AG04449 (cell line): ENCODE measurements at regions not wholly inside any gene's neighbourhood (a gene's known extent, or its start where the extent isn't known, plus 50 kb on each side); places are given as distances from the start of the nearest gene placed in this dataset.

ENCODE experiments used
- CTCF ChIA-PET: fragments of 350-600 bp; formaldehyde crosslinking; extraction: SDS; loops from one replicate; lab custom pipeline; 2021; ENCODE audit warnings: antibody characterized with exemption; lab: Yijun Ruan, JAX
- POLR2A ChIA-PET: fragments of 400-600, 350-600 bp; formaldehyde crosslinking; extraction: SDS; loops from one replicate; lab custom pipeline; 2020; ENCODE audit warnings: antibody characterized with exemption, inconsistent platforms; lab: Yijun Ruan, JAX
- DNase-seq: peaks from one replicate; pipeline ENCODE4 v3.0.0-alpha.2; 2010; ENCODE audit warnings: low read depth, low spot score
- H3K4me3 ChIP-seq: 2 replicates; pipeline ENCODE4 v1.5.1; 2011; ENCODE audit warnings: low read depth, mild to moderate bottlenecking, control low read depth, low read length
- TF ChIP-seq, protein P1 (sequence below): IDR thresholded peaks from one replicate; pipeline ENCODE4 v1.5.1; 2011; ENCODE audit warnings: mild to moderate bottlenecking, moderate library complexity, low read length, control low read depth, inconsistent platforms; ENCODE audit not compliant: insufficient read depth; ENCODE audit errors: missing control alignments

DNA sequence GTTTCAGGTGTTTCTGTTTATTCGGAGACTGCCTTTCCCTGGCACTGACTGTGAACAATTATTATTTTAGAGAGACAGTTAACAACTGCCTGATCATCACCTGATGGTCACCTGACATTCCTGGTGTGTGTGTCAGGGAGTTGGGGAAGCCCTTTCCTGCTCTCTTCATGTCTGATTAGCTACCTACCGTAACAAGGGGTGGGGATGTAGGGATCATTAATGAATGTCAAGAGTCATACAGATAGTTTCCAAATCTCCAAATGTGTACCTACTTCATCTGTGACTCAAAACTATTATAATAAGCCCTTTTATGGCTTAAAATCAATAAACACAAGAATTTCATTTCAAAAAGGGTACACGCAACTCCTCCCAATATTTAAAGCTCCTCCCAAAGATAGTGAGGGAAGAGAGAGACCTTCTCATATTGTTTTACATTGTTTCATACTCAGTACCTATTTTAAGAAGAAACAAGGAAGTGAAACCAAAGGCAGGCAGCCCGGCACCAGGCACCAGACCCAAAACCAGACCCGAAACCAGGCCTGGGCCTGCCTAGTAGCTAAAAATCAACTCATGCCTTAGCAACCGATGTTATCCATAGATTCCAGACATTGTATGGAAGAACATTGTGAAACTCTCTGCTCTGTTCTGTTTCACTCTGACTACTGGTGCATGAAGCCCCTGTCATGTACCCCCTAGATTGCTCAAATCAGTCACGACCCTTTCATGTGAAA, 844.9 kb upstream of the ALCAM start:
- TF ChIP-seq, protein P1, sequence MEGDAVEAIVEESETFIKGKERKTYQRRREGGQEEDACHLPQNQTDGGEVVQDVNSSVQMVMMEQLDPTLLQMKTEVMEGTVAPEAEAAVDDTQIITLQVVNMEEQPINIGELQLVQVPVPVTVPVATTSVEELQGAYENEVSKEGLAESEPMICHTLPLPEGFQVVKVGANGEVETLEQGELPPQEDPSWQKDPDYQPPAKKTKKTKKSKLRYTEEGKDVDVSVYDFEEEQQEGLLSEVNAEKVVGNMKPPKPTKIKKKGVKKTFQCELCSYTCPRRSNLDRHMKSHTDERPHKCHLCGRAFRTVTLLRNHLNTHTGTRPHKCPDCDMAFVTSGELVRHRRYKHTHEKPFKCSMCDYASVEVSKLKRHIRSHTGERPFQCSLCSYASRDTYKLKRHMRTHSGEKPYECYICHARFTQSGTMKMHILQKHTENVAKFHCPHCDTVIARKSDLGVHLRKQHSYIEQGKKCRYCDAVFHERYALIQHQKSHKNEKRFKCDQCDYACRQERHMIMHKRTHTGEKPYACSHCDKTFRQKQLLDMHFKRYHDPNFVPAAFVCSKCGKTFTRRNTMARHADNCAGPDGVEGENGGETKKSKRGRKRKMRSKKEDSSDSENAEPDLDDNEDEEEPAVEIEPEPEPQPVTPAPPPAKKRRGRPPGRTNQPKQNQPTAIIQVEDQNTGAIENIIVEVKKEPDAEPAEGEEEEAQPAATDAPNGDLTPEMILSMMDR: no peak
- POLR2A ChIA-PET: no interaction called here
- H3K4me3 ChIP-seq: no peak overlapping the region
- CTCF ChIA-PET: no interaction called here
- no peak for DNase-seq

DNA sequence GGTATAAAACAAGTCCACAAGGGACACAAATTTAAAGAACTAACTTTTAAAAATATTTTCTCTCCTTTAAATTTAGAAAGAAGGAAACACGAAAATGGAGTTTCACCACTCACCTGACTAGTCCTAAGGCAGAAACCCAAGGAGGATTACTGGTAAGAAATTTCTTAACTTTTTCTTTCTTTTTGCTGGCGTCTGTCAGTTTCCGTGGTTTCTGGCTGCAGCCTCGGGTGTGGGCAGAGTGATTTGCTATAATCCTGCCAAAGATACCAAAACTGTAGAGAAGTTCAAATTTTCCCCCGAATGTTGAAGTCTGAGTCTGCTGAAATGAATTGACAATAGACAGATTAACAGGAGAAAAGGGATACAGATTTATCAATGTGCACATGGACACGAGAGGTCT, 843.6 kb upstream of the ALCAM start:
- no peak for DNase-seq
- CTCF ChIA-PET: no interaction called here

GRCh38 chr3:104526901-104527401, 839.8 kb upstream of the ALCAM start:
- DNase-seq: no peak
- POLR2A ChIA-PET: no interaction called here
- CTCF ChIA-PET: no interaction called here
- TF ChIP-seq, protein P1: no peak
- H3K4me3 ChIP-seq: no peak overlapping the region

More for the DNA sequence above, 843.6 kb upstream of the ALCAM start:
- TF ChIP-seq, protein P1: no peak
- POLR2A ChIA-PET: no interaction called here
- no peak overlapping the region for H3K4me3 ChIP-seq

DNA sequence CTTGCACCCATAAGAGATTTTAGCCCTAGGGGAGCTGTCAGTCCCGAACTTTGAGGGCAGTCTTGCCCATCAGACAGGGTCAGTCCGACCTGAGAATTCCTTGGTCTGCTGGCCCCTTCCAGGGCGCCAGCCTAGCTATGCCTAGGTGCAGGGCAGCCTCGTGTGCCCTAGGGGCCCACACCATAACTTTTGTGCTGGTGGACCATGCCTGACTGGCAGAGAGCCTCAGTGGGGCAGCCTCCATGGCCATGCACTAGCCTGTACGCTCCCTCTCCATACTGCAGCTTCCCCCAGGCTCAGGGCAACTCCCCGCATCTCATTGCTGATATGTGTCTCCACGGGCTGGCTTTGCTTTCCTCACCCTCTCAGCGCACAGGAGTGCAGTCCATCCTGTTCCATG, 835.8 kb upstream of the ALCAM start:
- ChIA-PET POLR2A (no interaction called here), CTCF (no interaction called here)
- TF ChIP-seq, protein P1: no peak
- no peak overlapping the region for H3K4me3 ChIP-seq
- no peak for DNase-seq

- no peak overlapping the region for H3K4me3 ChIP-seq
- POLR2A ChIA-PET: no interaction called here
- DNase-seq: no peak
- CTCF ChIA-PET: no interaction called here
- TF ChIP-seq, protein P1: no peak
Observed at GRCh38 chr3:104536715-104537114, 830.0 kb upstream of the ALCAM start.

DNA sequence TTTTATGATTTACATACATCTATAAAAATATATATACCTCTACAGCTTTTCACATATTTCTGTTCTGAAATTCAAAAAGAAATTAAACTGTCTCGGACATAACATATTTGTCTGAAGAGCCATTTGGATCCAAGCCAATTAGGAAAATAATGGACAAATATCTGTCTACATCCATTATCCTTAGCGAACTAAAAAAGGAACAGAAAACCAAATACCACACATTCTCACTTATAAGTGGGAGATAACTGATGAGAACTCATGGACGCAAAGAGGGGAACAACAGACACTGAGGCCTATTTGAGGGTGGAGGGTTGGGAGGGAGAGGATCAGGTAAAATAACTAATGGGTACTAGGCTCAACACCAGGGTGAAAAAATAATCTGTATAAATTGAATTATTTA, 829.4 kb upstream of the ALCAM start:
- CTCF ChIA-PET: no interaction called here
- POLR2A ChIA-PET: no interaction called here

More for the DNA sequence above, 829.4 kb upstream of the ALCAM start:
- no peak for DNase-seq
- TF ChIP-seq, protein P1: no peak
- no peak overlapping the region for H3K4me3 ChIP-seq
